Fibroblast of lung (primary cell): ENCODE measurements at regions not wholly inside any gene's neighbourhood (a gene's known extent, or its start where the extent isn't known, plus 50 kb on each side); places are given as distances from the start of the nearest gene placed in this dataset.
A peak's percentile ranks its signal among the peaks of the same experiment; 100 is the strongest.

Experiments
- DNase-seq, 2 donors: peaks; one replicate each; pipeline versions ENCODE4 v3.0.0 to v3.0.0-alpha.2; 2010; ENCODE audit warnings: low read depth in 2 of 2
- H2AFZ ChIP-seq: 2 replicates; pipeline ENCODE4 v1.5.1; 2012; ENCODE audit warnings: low read length, control low read depth, inconsistent platforms
- H3K27ac ChIP-seq: 2 replicates; pipeline ENCODE4 v1.5.1; 2011; ENCODE audit warnings: low read length, control low read depth; ENCODE audit not compliant: insufficient read depth
- H3K27me3 ChIP-seq: 2 replicates; pipeline ENCODE4 v1.5.1; 2011; ENCODE audit warnings: mild to moderate bottlenecking, low read length; ENCODE audit not compliant: control insufficient read depth, insufficient read depth
- H3K36me3 ChIP-seq: 2 replicates; pipeline ENCODE4 v1.5.1; 2011; ENCODE audit warnings: low read length; ENCODE audit not compliant: control insufficient read depth, insufficient read depth
- H3K4me1 ChIP-seq: 2 replicates; pipeline ENCODE4 v1.5.1; 2011; ENCODE audit warnings: low read length; ENCODE audit not compliant: control insufficient read depth, insufficient read depth; ENCODE audit errors: extremely low read depth
- H3K4me2 ChIP-seq: 2 replicates; pipeline ENCODE4 v1.5.1; 2011; ENCODE audit warnings: low read length, control low read depth; ENCODE audit not compliant: insufficient read depth; ENCODE audit errors: extremely low read depth
- H3K4me3 ChIP-seq, 4 experiments: fragments of 200-600 bp in 1 of 4; sonication (generic) in 1 of 4; replicated peaks in 1 of 4; 2 replicates each; pipeline ENCODE4 v1.5.1; 2011 to 2016; ENCODE audit warnings: low read length in 4 of 4, low read depth in 3 of 4, mild to moderate bottlenecking in 3 of 4, control low read depth in 2 of 4, inconsistent platforms in 1 of 4, mixed read lengths in 1 of 4; ENCODE audit not compliant: insufficient read depth in 1 of 4; ENCODE audit errors: control extremely low read depth in 1 of 4
- H3K79me2 ChIP-seq: 2 replicates; pipeline ENCODE4 v1.5.1; 2012; ENCODE audit warnings: mild to moderate bottlenecking, low read length, inconsistent platforms; ENCODE audit not compliant: control insufficient read depth, insufficient read depth
- H3K9ac ChIP-seq: 2 replicates; pipeline ENCODE4 v1.5.1; 2011; ENCODE audit warnings: mild to moderate bottlenecking, low read length, control low read depth; ENCODE audit not compliant: insufficient read depth
- H3K9me3 ChIP-seq: 2 replicates; pipeline ENCODE4 v1.5.1; 2012; ENCODE audit warnings: low read depth, low read length; ENCODE audit not compliant: control insufficient read depth, insufficient read depth
- H4K20me1 ChIP-seq: 2 replicates; pipeline ENCODE4 v1.5.1; 2011; ENCODE audit warnings: low read length; ENCODE audit not compliant: control insufficient read depth, insufficient read depth; ENCODE audit errors: extremely low read depth
- CTCF ChIP-seq, 2 donors: IDR thresholded peaks in 1 of 2; conservative IDR thresholded peaks in 1 of 2; 1 replicate in 1 of 2; 2 replicates in 1 of 2; pipeline ENCODE4 v1.5.1; 2011 to 2012; ENCODE audit warnings: low read length in 2 of 2, control low read depth in 1 of 2, inconsistent platforms in 1 of 2, low read depth in 1 of 2, mild to moderate bottlenecking in 1 of 2
- EZH2 ChIP-seq: IDR thresholded peaks from 2 replicates; pipeline ENCODE4 v1.5.1; 2012; ENCODE audit warnings: low read length, control low read depth, mild to moderate bottlenecking; ENCODE audit errors: missing control alignments

- H3K4me1 ChIP-seq = no peaks in the 10 kb centered on the region
- no peak overlapping the region for H2AFZ ChIP-seq
- no peak for DNase-seq
- H3K36me3 ChIP-seq = no peaks in the 10 kb centered on the region
- H3K79me2 ChIP-seq = no peaks in the 10 kb centered on the region
- H3K9me3 ChIP-seq = no peaks in the 10 kb centered on the region
- H3K4me3 ChIP-seq = no peak overlapping the region
- no peak overlapping the region for H3K4me2 ChIP-seq
- no peaks in the 10 kb centered on the region for H3K27me3 ChIP-seq
- no peak overlapping the region for H3K27ac ChIP-seq
- no peaks in the 10 kb centered on the region for H4K20me1 ChIP-seq
- H3K9ac ChIP-seq = no peak overlapping the region
- TF ChIP-seq EZH2 (no peak), CTCF (conservative IDR thresholded peaks at IDR 0.05 in 1 of 2, IDR thresholded peaks at IDR 0.05 in 1 of 2; ENCODE audit: low read depth in 1 of 2, low read length in 2 of 2) (no peak)
Observed at GRCh38 chr6:125513978-125514377, 212.2 kb upstream of the HDDC2 start.

- Histone ChIP-seq H3K27me3 (no peaks in the 10 kb centered on the region), H2AFZ (no peak overlapping the region), H3K4me3 (no peak overlapping the region), H3K4me1 (no peaks in the 10 kb centered on the region), H4K20me1 (no peaks in the 10 kb centered on the region), H3K9me3 (no peaks in the 10 kb centered on the region), H3K9ac (no peak overlapping the region), H3K27ac (no peak overlapping the region), H3K36me3 (no peaks in the 10 kb centered on the region), H3K4me2 (no peak overlapping the region), H3K79me2 (no peaks in the 10 kb centered on the region)
- no peak for DNase-seq
- TF ChIP-seq EZH2 (no peak), CTCF (conservative IDR thresholded peaks at IDR 0.05 in 1 of 2, IDR thresholded peaks at IDR 0.05 in 1 of 2; ENCODE audit: low read depth in 1 of 2, low read length in 2 of 2) (no peak)
Observed at GRCh38 chr6:125516644-125517043, 214.9 kb upstream of the HDDC2 start.

- H3K4me3 ChIP-seq = no peak overlapping the region
- peak in 1 of 2 donors; percentile 29 for DNase-seq
Observed at GRCh38 chr6:125519367-125519766, 217.6 kb upstream of the HDDC2 start.

More at GRCh38 chr6:125519367-125519766, 217.6 kb upstream of the HDDC2 start:
- H2AFZ ChIP-seq = no peak overlapping the region
- H4K20me1 ChIP-seq = no peaks in the 10 kb centered on the region
- H3K4me1 ChIP-seq = no peaks in the 10 kb centered on the region
- TF ChIP-seq EZH2 (no peak), CTCF (conservative IDR thresholded peaks at IDR 0.05 in 1 of 2, IDR thresholded peaks at IDR 0.05 in 1 of 2; ENCODE audit: low read depth in 1 of 2, low read length in 2 of 2) (no peak)
- no peak overlapping the region for H3K9ac ChIP-seq
- H3K9me3 ChIP-seq = no peaks in the 10 kb centered on the region
- H3K27me3 ChIP-seq = no peaks in the 10 kb centered on the region
- H3K79me2 ChIP-seq = no peaks in the 10 kb centered on the region
- no peaks in the 10 kb centered on the region for H3K36me3 ChIP-seq
- no peak overlapping the region for H3K4me2 ChIP-seq
- H3K27ac ChIP-seq = no peak overlapping the region
